K562 (cell line): ENCODE measurements at regions not wholly inside any gene's neighbourhood (a gene's known extent, or its start where the extent isn't known, plus 50 kb on each side); places are given as distances from the start of the nearest gene placed in this dataset.

Experiments
- CREM ChIP-seq: IDR thresholded peaks from 2 replicates; pipeline ENCODE4 v1.6.1; 2014; ENCODE audit warnings: antibody characterized with exemption, low read depth
- HCFC1 ChIP-seq: IDR thresholded peaks from 2 replicates; pipeline ENCODE4 v1.6.1; 2012; ENCODE audit warnings: low read depth, low read length, improper control_type of control experiment
- RBM22 ChIP-seq: fragments of 200-400 bp; formaldehyde crosslinking; IDR thresholded peaks from 2 replicates; pipeline ENCODE4 v1.6.1; 2018; ENCODE audit warnings: low read length, low read depth; ENCODE audit not compliant: poor library complexity, severe bottlenecking
- TAF9B ChIP-seq: fragments of 450-650 bp; IDR thresholded peaks from 2 replicates; pipeline ENCODE4 v1.6.1; 2018; ENCODE audit warnings: mild to moderate bottlenecking; ENCODE audit not compliant: partially characterized antibody
- ZBTB7A ChIP-seq: IDR thresholded peaks from 2 replicates; pipeline ENCODE4 v1.6.1; 2011; ENCODE audit warnings: low read depth, mild to moderate bottlenecking, low read length, moderate library complexity, borderline replicate concordance; ENCODE audit not compliant: control insufficient read depth
- ZKSCAN8 ChIP-seq: fragments of 200-800 bp; sonication (Bioruptor generic); IDR thresholded peaks from 2 replicates; pipeline ENCODE4 v1.6.1; 2016; ENCODE audit warnings: missing genetic modification characterization, missing compliant biosample characterization
- ZNF79 ChIP-seq: fragments of 250-450 bp; sonication (Bioruptor Pico); IDR thresholded peaks from 2 replicates; pipeline ENCODE4 v1.4.0; 2020; ENCODE audit warnings: low read depth, mild to moderate bottlenecking, moderate library complexity
- TF ChIP-seq, protein P1 (sequence below): fragments of 450-650 bp; IDR thresholded peaks from 2 replicates; pipeline ENCODE4 v1.6.1; 2017; ENCODE audit warnings: antibody characterized with exemption
- TF ChIP-seq, protein P2 (sequence below): fragments of 200-800 bp; sonication (Bioruptor generic); IDR thresholded peaks from 2 replicates; pipeline ENCODE4 v1.6.1; 2017; ENCODE audit warnings: missing genetic modification characterization, missing compliant biosample characterization
- TF ChIP-seq, protein P3 (sequence below): fragments of 250-450 bp; sonication (Bioruptor Pico); IDR thresholded peaks from 2 replicates; pipeline ENCODE4 v1.9.0; 2021; ENCODE audit warnings: mild to moderate bottlenecking
- TF ChIP-seq, protein P4 (sequence below): fragments of 450-650 bp; IDR thresholded peaks from one replicate; pipeline ENCODE4 v1.6.1; 2018; ENCODE audit warnings: mild to moderate bottlenecking, moderate library complexity; ENCODE audit not compliant: partially characterized antibody
- TF ChIP-seq, protein P5 (sequence below): IDR thresholded peaks from 2 replicates; pipeline ENCODE4 v1.6.1; 2012; ENCODE audit warnings: low read depth, low read length, improper control_type of control experiment, borderline replicate concordance
- TF ChIP-seq, protein P6 (sequence below): sonication (generic); formaldehyde crosslinking; IDR thresholded peaks from 2 replicates; pipeline ENCODE4 v1.8.1; 2023; ENCODE audit warnings: mild to moderate bottlenecking, missing genetic modification reagents, moderate library complexity

DNA sequence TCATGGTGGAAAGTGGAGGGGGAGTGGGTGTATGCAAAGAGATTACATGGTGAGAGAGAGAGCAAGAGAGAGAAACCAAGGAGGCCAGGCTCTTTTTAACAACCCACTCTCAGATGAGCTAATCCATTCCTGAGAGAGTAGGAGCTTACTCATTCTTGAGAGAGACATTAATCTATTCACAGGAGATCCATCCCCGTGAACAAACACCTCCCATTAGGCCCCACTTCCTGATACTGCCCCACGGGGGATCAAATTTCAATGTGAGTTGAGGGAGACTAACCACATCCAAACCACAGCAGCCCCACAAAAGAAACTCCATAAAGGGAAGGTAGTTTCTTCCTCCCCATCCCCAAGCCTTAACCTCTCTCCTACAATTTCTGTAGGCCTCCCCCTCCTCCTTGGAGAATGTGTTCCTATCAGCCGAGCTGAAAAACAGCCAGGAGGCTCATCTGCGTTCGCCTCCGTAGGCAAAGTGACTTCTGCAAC lies 450.0 kb downstream of the NPIPA7 start (continued):
- TF ChIP-seq, protein P1, sequence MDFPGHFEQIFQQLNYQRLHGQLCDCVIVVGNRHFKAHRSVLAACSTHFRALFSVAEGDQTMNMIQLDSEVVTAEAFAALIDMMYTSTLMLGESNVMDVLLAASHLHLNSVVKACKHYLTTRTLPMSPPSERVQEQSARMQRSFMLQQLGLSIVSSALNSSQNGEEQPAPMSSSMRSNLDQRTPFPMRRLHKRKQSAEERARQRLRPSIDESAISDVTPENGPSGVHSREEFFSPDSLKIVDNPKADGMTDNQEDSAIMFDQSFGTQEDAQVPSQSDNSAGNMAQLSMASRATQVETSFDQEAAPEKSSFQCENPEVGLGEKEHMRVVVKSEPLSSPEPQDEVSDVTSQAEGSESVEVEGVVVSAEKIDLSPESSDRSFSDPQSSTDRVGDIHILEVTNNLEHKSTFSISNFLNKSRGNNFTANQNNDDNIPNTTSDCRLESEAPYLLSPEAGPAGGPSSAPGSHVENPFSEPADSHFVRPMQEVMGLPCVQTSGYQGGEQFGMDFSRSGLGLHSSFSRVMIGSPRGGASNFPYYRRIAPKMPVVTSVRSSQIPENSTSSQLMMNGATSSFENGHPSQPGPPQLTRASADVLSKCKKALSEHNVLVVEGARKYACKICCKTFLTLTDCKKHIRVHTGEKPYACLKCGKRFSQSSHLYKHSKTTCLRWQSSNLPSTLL, result no peak
- no peak for TF ChIP-seq ZKSCAN8
- no peak; the same call in 1 of the 2 replicates for TF ChIP-seq CREM
- TF ChIP-seq, protein P2, sequence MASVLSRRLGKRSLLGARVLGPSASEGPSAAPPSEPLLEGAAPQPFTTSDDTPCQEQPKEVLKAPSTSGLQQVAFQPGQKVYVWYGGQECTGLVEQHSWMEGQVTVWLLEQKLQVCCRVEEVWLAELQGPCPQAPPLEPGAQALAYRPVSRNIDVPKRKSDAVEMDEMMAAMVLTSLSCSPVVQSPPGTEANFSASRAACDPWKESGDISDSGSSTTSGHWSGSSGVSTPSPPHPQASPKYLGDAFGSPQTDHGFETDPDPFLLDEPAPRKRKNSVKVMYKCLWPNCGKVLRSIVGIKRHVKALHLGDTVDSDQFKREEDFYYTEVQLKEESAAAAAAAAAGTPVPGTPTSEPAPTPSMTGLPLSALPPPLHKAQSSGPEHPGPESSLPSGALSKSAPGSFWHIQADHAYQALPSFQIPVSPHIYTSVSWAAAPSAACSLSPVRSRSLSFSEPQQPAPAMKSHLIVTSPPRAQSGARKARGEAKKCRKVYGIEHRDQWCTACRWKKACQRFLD, result no peak
- TF ChIP-seq, protein P3, sequence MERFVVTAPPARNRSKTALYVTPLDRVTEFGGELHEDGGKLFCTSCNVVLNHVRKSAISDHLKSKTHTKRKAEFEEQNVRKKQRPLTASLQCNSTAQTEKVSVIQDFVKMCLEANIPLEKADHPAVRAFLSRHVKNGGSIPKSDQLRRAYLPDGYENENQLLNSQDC (CRISPR knock-in tag), result no peak
- no peak for TF ChIP-seq TAF9B
- TF ChIP-seq, protein P4, sequence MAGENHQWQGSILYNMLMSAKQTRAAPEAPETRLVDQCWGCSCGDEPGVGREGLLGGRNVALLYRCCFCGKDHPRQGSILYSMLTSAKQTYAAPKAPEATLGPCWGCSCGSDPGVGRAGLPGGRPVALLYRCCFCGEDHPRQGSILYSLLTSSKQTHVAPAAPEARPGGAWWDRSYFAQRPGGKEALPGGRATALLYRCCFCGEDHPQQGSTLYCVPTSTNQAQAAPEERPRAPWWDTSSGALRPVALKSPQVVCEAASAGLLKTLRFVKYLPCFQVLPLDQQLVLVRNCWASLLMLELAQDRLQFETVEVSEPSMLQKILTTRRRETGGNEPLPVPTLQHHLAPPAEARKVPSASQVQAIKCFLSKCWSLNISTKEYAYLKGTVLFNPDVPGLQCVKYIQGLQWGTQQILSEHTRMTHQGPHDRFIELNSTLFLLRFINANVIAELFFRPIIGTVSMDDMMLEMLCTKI, result no peak
- no peak for TF ChIP-seq ZNF79 (CRISPR knock-in tag)
- TF ChIP-seq ZBTB7A, result no peak
- no peak for TF ChIP-seq RBM22
- TF ChIP-seq, protein P5, sequence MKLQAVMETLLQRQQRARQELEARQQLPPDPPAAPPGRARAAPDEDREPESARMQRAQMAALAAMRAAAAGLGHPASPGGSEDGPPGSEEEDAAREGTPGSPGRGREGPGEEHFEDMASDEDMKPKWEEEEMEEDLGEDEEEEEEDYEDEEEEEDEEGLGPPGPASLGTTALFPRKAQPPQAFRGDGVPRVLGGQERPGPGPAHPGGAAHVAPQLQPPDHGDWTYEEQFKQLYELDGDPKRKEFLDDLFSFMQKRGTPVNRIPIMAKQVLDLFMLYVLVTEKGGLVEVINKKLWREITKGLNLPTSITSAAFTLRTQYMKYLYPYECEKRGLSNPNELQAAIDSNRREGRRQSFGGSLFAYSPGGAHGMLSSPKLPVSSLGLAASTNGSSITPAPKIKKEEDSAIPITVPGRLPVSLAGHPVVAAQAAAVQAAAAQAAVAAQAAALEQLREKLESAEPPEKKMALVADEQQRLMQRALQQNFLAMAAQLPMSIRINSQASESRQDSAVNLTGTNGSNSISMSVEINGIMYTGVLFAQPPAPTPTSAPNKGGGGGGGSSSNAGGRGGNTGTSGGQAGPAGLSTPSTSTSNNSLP, result no peak
- TF ChIP-seq, protein P6, sequence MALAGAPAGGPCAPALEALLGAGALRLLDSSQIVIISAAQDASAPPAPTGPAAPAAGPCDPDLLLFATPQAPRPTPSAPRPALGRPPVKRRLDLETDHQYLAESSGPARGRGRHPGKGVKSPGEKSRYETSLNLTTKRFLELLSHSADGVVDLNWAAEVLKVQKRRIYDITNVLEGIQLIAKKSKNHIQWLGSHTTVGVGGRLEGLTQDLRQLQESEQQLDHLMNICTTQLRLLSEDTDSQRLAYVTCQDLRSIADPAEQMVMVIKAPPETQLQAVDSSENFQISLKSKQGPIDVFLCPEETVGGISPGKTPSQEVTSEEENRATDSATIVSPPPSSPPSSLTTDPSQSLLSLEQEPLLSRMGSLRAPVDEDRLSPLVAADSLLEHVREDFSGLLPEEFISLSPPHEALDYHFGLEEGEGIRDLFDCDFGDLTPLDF (CRISPR knock-in tag), result no peak
- no peak for TF ChIP-seq HCFC1
